H1 (cell line): ENCODE measurements at regions not wholly inside any gene's neighbourhood (a gene's known extent, or its start where the extent isn't known, plus 50 kb on each side); places are given as distances from the start of the nearest gene placed in this dataset.

Experiments
- CHD7 ChIP-seq: fragments of 300-600 bp; sonication (generic); IDR thresholded peaks from 2 replicates; pipeline ENCODE4 v1.7.1; 2012; ENCODE audit warnings: low read length, moderate library complexity, mild to moderate bottlenecking, inconsistent platforms; ENCODE audit not compliant: insufficient replicate concordance
- NANOG ChIP-seq: IDR thresholded peaks from 2 replicates; pipeline ENCODE4 v1.6.1; 2011; ENCODE audit warnings: low read length, low read depth, mild to moderate bottlenecking, inconsistent platforms; ENCODE audit not compliant: insufficient read depth, poor library complexity, severe bottlenecking
- PHF8 ChIP-seq: fragments of 200-600 bp; sonication (generic); conservative IDR thresholded peaks from 2 replicates; pipeline ENCODE4 v1.7.1; 2012; ENCODE audit warnings: low read depth, mild to moderate bottlenecking, inconsistent platforms, low read length, moderate library complexity
- RNF2 ChIP-seq: fragments of 200-900, 300-1000 bp; sonication (generic); IDR thresholded peaks from 2 replicates; pipeline ENCODE4 v1.7.1; 2016; ENCODE audit warnings: borderline replicate concordance, low read depth, mild to moderate bottlenecking, antibody characterized with exemption, low read length; ENCODE audit not compliant: poor library complexity, severe bottlenecking; ENCODE audit errors: missing control alignments
- SAP30 ChIP-seq: fragments of 300-600 bp; sonication (generic); IDR thresholded peaks from 2 replicates; pipeline ENCODE4 v1.7.1; 2012; ENCODE audit warnings: low read length, moderate library complexity, mild to moderate bottlenecking, inconsistent platforms; ENCODE audit not compliant: insufficient read depth, insufficient replicate concordance
- TAF7 ChIP-seq: optimal IDR thresholded peaks from 2 replicates; pipeline ENCODE3; 2011; ENCODE audit warnings: low read depth, mild to moderate bottlenecking, inconsistent platforms, low read length, moderate library complexity, borderline replicate concordance
- TCF12 ChIP-seq: IDR thresholded peaks from 2 replicates; pipeline ENCODE4 v1.6.1; 2011; ENCODE audit warnings: low read depth, mild to moderate bottlenecking, low read length
- TEAD4 ChIP-seq: IDR thresholded peaks from 2 replicates; pipeline ENCODE4 v1.6.1; 2012; ENCODE audit warnings: low read depth, low read length, inconsistent platforms, mixed read lengths
- TF ChIP-seq, protein P1 (sequence below): IDR thresholded peaks from 2 replicates; pipeline ENCODE4 v1.6.1; 2012; ENCODE audit warnings: inconsistent platforms

- TF ChIP-seq CHD7 (no peak), RNF2 (no peak), TCF12 (no peak), NANOG (no peak), TAF7 (no peak), PHF8 (no peak), TEAD4 (no peak), SAP30 (no peak)
- TF ChIP-seq, protein P1, sequence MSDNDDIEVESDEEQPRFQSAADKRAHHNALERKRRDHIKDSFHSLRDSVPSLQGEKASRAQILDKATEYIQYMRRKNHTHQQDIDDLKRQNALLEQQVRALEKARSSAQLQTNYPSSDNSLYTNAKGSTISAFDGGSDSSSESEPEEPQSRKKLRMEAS, result no peak
These were observed 176.1 kb downstream of the TTLL2 start (continued) for GRCh38 chr6:167500961-167501360.
